ENCODE measurements at regions not wholly inside any gene's neighbourhood (a gene's known extent, or its start where the extent isn't known, plus 50 kb on each side); places are given as distances from the start of the nearest gene placed in this dataset.
"Not testable (repeated sequence)": the region's sequence is repeated elsewhere in the genome, so short reads cannot be mapped to it uniquely, and the experiment has no call there.

- H3K27me3 ChIP-seq (ENCODE audit: insufficient read depth, low read length); H3K4me1 ChIP-seq (ENCODE audit: control insufficient read depth, insufficient read depth, low read length, unreplicated experiment): not testable (repeated sequence)
Observed at GRCh38 chr1:149234926-149235914, 131.9 kb upstream of the NBPF9 start.

GRCh38 chr1:149237515-149237914 lies 134.2 kb upstream of the NBPF9 start:
- not testable (repeated sequence) for H3K36me3 ChIP-seq (ENCODE audit: insufficient read depth, low read length); H3K27ac ChIP-seq (ENCODE audit: low read depth, low read length); H2AFZ ChIP-seq (ENCODE audit: low read length, unreplicated experiment); H3K79me2 ChIP-seq (ENCODE audit: control insufficient read depth, insufficient read depth, low read length, unreplicated experiment); H3K27me3 ChIP-seq (ENCODE audit: insufficient read depth, low read length); H3K4me1 ChIP-seq (ENCODE audit: control insufficient read depth, insufficient read depth, low read length, unreplicated experiment); H3K4me3 ChIP-seq (ENCODE audit: low read depth, low read length)

More at GRCh38 chr1:149234926-149235914, 131.9 kb upstream of the NBPF9 start:
- not testable (repeated sequence) for H3K36me3 ChIP-seq (ENCODE audit: insufficient read depth, low read length); H2AFZ ChIP-seq (ENCODE audit: low read length, unreplicated experiment); H3K27ac ChIP-seq (ENCODE audit: low read depth, low read length); H3K79me2 ChIP-seq (ENCODE audit: control insufficient read depth, insufficient read depth, low read length, unreplicated experiment); H3K4me3 ChIP-seq (ENCODE audit: low read depth, low read length)

- H3K27ac ChIP-seq (ENCODE audit: low read depth, low read length); H3K79me2 ChIP-seq (ENCODE audit: control insufficient read depth, insufficient read depth, low read length, unreplicated experiment); H3K27me3 ChIP-seq (ENCODE audit: insufficient read depth, low read length): not testable (repeated sequence)
Observed at GRCh38 chr1:149239897-149240508, 136.7 kb upstream of the NBPF9 start.

GRCh38 chr1:149240530-149240929 lies 137.2 kb upstream of the NBPF9 start:
- not testable (repeated sequence) for H3K4me1 ChIP-seq (ENCODE audit: control insufficient read depth, insufficient read depth, low read length, unreplicated experiment); H2AFZ ChIP-seq (ENCODE audit: low read length, unreplicated experiment); H3K27ac ChIP-seq (ENCODE audit: low read depth, low read length); H3K36me3 ChIP-seq (ENCODE audit: insufficient read depth, low read length); H3K27me3 ChIP-seq (ENCODE audit: insufficient read depth, low read length); H3K4me3 ChIP-seq (ENCODE audit: low read depth, low read length); H3K79me2 ChIP-seq (ENCODE audit: control insufficient read depth, insufficient read depth, low read length, unreplicated experiment)

More at GRCh38 chr1:149239897-149240508, 136.7 kb upstream of the NBPF9 start:
- not testable (repeated sequence) for H3K4me1 ChIP-seq (ENCODE audit: control insufficient read depth, insufficient read depth, low read length, unreplicated experiment); H3K36me3 ChIP-seq (ENCODE audit: insufficient read depth, low read length); H3K4me3 ChIP-seq (ENCODE audit: low read depth, low read length); H2AFZ ChIP-seq (ENCODE audit: low read length, unreplicated experiment)

GRCh38 chr1:149241272-149241671 lies 137.9 kb upstream of the NBPF9 start:
- not testable (repeated sequence) for H2AFZ ChIP-seq (ENCODE audit: low read length, unreplicated experiment); H3K4me3 ChIP-seq (ENCODE audit: low read depth, low read length); H3K27me3 ChIP-seq (ENCODE audit: insufficient read depth, low read length); H3K4me1 ChIP-seq (ENCODE audit: control insufficient read depth, insufficient read depth, low read length, unreplicated experiment); H3K79me2 ChIP-seq (ENCODE audit: control insufficient read depth, insufficient read depth, low read length, unreplicated experiment); H3K36me3 ChIP-seq (ENCODE audit: insufficient read depth, low read length); H3K27ac ChIP-seq (ENCODE audit: low read depth, low read length)

GRCh38 chr1:149243572-149243971 lies 140.2 kb upstream of the NBPF9 start:
- not testable (repeated sequence) for H3K79me2 ChIP-seq (ENCODE audit: control insufficient read depth, insufficient read depth, low read length, unreplicated experiment); H3K4me1 ChIP-seq (ENCODE audit: control insufficient read depth, insufficient read depth, low read length, unreplicated experiment); H2AFZ ChIP-seq (ENCODE audit: low read length, unreplicated experiment); H3K27ac ChIP-seq (ENCODE audit: low read depth, low read length); H3K4me3 ChIP-seq (ENCODE audit: low read depth, low read length); H3K36me3 ChIP-seq (ENCODE audit: insufficient read depth, low read length); H3K27me3 ChIP-seq (ENCODE audit: insufficient read depth, low read length)

GRCh38 chr1:149244621-149245020 lies 141.3 kb upstream of the NBPF9 start:
- H3K4me3 ChIP-seq (ENCODE audit: low read depth, low read length); H3K4me1 ChIP-seq (ENCODE audit: control insufficient read depth, insufficient read depth, low read length, unreplicated experiment); H3K27me3 ChIP-seq (ENCODE audit: insufficient read depth, low read length); H2AFZ ChIP-seq (ENCODE audit: low read length, unreplicated experiment); H3K36me3 ChIP-seq (ENCODE audit: insufficient read depth, low read length); H3K27ac ChIP-seq (ENCODE audit: low read depth, low read length); H3K79me2 ChIP-seq (ENCODE audit: control insufficient read depth, insufficient read depth, low read length, unreplicated experiment): not testable (repeated sequence)

GRCh38 chr1:149246212-149246611 lies 142.9 kb upstream of the NBPF9 start:
- not testable (repeated sequence) for H3K4me3 ChIP-seq (ENCODE audit: low read depth, low read length); H3K79me2 ChIP-seq (ENCODE audit: control insufficient read depth, insufficient read depth, low read length, unreplicated experiment); H3K27me3 ChIP-seq (ENCODE audit: insufficient read depth, low read length); H3K27ac ChIP-seq (ENCODE audit: low read depth, low read length); H3K36me3 ChIP-seq (ENCODE audit: insufficient read depth, low read length); H3K4me1 ChIP-seq (ENCODE audit: control insufficient read depth, insufficient read depth, low read length, unreplicated experiment); H2AFZ ChIP-seq (ENCODE audit: low read length, unreplicated experiment)

GRCh38 chr1:149248610-149249009 lies 145.3 kb upstream of the NBPF9 start:
- not testable (repeated sequence) for H2AFZ ChIP-seq (ENCODE audit: low read length, unreplicated experiment); H3K4me1 ChIP-seq (ENCODE audit: control insufficient read depth, insufficient read depth, low read length, unreplicated experiment); H3K79me2 ChIP-seq (ENCODE audit: control insufficient read depth, insufficient read depth, low read length, unreplicated experiment); H3K36me3 ChIP-seq (ENCODE audit: insufficient read depth, low read length); H3K4me3 ChIP-seq (ENCODE audit: low read depth, low read length); H3K27me3 ChIP-seq (ENCODE audit: insufficient read depth, low read length); H3K27ac ChIP-seq (ENCODE audit: low read depth, low read length)

GRCh38 chr1:149249850-149250467 lies 146.6 kb upstream of the NBPF9 start:
- not testable (repeated sequence) for H3K4me3 ChIP-seq (ENCODE audit: low read depth, low read length); H2AFZ ChIP-seq (ENCODE audit: low read length, unreplicated experiment); H3K27me3 ChIP-seq (ENCODE audit: insufficient read depth, low read length); H3K4me1 ChIP-seq (ENCODE audit: control insufficient read depth, insufficient read depth, low read length, unreplicated experiment); H3K36me3 ChIP-seq (ENCODE audit: insufficient read depth, low read length); H3K27ac ChIP-seq (ENCODE audit: low read depth, low read length); H3K79me2 ChIP-seq (ENCODE audit: control insufficient read depth, insufficient read depth, low read length, unreplicated experiment)
